Activated naive CD4-positive, alpha-beta T cell treated with anti-CD3 and anti-CD28 coated beads, Interleukin-2, amount 50 U/mL, for 72 hours (primary cell): ENCODE measurements at regions not wholly inside any gene's neighbourhood (a gene's known extent, or its start where the extent isn't known, plus 50 kb on each side); places are given as distances from the start of the nearest gene placed in this dataset.
A peak's percentile ranks its signal among the peaks of the same experiment; 100 is the strongest.

Source experiments
- ATAC-seq, 2 donors: fragments of 150-1000 bp; cut with Tn5 transposase; 2 replicates each; pipeline ENCODE4 v1.10.0; 2021; ENCODE audit warnings: mild to moderate bottlenecking in 2 of 2, moderate library complexity in 2 of 2
- DNase-seq, 2 donors: peaks; one replicate each; pipeline ENCODE4 v3.0.0; 2021 to 2022; ENCODE audit warnings: low spot score in 2 of 2
- H3K27ac Mint-ChIP-seq, 2 donors: one replicate each; pipeline ENCODE4 v1.8.0; 2022; ENCODE audit warnings: mild to moderate bottlenecking in 2 of 2, mixed read lengths in 2 of 2
- H3K36me3 Mint-ChIP-seq, 2 donors: one replicate each; pipeline ENCODE4 v1.8.0; 2022; ENCODE audit warnings: mixed read lengths in 2 of 2
- H3K9me3 Mint-ChIP-seq, 2 donors: one replicate each; pipeline ENCODE4 v1.8.0; 2022; ENCODE audit warnings: mixed read lengths in 2 of 2

DNA sequence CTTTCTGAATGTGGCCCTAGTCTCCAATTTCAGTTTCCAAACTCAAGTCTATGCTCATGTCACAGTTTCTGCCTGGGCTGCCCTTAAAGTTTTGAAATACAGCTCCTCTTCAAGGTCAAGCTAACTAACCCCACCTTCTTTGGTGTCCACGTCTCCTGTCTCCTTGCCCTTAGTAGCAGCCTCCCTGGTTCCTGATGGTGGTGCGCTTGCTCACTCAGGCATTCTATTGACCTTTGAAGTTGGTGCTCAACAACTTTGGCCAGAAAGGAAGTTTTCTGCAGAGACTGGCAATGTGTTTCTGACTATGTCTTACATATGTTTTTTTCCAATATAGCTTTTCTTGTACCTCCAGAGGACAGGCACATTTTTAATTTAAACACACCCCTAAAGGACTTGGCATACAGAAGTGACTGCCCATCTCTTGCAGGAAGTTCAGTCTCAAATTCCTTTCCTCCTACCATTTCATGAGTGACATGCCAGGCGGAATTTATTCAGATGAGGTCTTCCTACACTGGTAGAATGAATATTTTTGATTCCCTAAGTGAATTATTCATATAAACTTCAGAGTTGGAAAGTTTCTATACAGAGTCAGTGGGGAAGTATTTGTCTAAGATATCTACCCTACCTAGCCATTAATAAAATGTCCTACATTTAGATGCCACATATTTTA is 364.3 kb upstream of the USP24 start:
- no peak for ATAC-seq
- Mint-ChIP-seq H3K27ac (no peak overlapping the region), H3K36me3 (no peaks in the 10 kb centered on the region), H3K9me3 (no peaks in the 10 kb centered on the region)
- no peak for DNase-seq

DNA sequence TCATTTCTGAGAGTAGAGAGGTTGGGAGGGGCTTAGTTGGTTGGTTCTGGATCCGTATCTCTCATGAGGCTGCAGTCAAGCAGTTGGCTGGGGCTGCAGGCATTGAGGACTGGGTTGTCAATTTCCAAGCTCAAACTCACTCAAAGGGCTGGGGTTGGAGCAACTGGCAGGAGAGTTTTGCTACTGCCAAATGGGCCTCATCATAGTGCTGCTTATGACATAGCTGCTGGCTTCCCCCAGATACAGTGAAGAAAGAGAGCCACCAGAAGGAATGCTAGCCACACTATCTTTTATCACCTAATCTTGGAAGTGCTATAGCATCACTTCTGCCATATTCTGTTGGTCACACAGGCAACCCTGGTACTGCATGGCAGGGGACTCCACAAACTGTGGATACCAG is 363.5 kb upstream of the USP24 start:
- Mint-ChIP-seq H3K9me3 (no peaks in the 10 kb centered on the region), H3K36me3 (no peaks in the 10 kb centered on the region), H3K27ac (no peak overlapping the region)
- ATAC-seq = no peak
- no peak for DNase-seq

DNA sequence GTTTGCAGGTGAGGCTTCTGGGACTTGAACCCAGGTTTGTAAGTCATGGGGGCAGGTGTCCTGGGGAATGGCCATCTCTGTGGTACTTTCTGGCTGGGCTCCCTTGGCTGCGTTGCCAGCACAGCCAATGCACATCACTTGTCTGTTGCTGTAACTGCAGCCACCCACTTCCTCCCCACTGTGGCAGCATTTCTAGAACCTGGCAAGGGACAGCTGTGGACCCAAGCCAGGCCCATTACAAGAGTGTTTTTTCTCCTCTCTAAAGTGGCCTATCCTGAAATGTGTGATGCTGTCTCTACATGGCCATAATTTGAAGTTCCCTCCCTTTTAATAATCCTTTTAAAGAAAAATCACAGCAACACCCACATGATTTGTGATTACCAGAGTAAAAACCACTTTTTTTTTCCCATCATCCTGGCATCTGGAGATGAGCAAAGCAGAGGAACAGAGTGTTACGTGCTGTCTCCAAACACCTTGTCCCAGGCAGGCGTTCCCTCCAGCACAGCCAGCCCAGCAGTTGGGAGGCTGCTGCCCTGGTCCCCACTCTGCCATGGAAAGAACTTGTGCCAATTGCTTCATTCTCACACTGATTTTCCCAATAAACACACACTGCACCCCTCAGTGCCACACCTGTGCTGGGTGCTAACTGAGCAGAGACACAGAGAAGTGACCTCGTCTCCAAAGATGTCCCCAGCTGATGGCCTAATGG is 360.6 kb upstream of the USP24 start:
- Mint-ChIP-seq H3K9me3 (no peaks in the 10 kb centered on the region), H3K27ac (no peak overlapping the region), H3K36me3 (no peaks in the 10 kb centered on the region)
- no peak for DNase-seq
- ATAC-seq = no peak

DNA sequence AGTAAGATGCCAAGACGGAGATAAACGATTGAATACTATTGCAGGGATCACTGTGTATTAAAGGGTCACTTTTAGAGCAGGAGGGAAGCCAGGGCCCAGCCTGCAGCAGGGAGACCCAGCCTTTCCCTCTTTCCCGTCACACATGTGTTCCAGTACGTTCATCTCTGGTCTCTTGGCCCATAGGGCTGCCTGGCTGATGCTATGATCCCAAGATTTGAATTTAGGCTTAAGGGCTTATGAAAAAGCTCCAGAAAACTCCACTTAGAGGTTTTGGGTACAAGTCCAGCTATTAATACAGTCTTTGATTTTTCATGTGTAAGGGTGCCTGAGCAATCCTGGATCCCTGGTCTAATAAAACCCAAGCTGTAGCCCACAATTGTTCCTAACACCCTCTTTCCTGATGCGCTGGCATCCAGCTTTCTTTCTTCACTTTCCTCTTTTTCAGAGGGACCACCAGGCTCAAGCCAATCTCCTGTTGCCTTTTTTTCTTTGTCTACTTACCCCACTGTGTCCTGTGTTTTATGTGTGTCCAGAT is 359.6 kb upstream of the USP24 start:
- Mint-ChIP-seq H3K27ac (no peak overlapping the region), H3K9me3 (no peaks in the 10 kb centered on the region), H3K36me3 (no peaks in the 10 kb centered on the region)
- no peak for DNase-seq
- no peak for ATAC-seq

DNA sequence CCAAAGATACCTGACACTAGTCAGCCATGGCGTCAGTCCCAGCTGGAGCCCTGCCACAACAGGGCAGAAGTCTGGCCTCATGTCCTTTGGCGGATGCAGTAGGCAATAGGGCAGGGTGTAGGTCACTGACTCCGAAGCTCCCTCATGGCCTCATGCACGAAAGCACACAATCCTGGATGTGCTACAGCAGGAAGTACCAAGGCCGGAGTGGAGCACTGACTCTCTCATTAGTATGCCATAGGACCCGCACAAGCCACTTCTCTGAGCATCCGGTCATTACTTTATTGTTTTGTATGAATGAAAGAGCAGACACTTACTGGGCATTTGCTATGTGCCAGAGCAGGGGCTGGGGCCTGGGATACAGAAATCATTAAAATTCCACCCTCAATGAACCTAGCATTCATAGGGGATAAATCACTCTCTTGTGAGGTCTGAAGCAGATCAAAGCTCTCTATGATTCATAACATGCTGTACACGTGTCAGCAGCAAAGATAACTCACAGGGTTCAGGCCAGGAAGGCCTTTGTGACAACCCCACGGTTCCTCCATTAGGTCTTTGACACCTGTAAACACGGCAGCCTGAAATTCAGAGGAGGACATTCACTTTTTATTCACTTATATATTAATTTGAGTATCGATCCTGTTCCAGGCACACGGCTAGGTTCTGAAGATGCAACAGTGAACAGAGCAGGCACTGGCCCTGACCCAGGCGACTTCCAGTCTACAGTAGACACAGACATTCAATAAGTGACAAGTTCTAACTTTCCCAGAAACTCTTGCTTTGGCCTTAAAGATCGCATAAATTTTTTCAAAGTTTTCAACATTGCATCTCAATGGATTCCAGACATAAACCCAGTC is 357.9 kb upstream of the USP24 start:
- DNase-seq (no peak), ATAC-seq (peak in 1 of 2 donors; percentile 56)
- Mint-ChIP-seq H3K27ac (no peak overlapping the region), H3K9me3 (no peaks in the 10 kb centered on the region), H3K36me3 (no peaks in the 10 kb centered on the region)

- no peak overlapping the region for H3K27ac Mint-ChIP-seq
- H3K9me3 Mint-ChIP-seq = no peaks in the 10 kb centered on the region
- H3K36me3 Mint-ChIP-seq = no peaks in the 10 kb centered on the region
- ATAC-seq (no peak), DNase-seq (no peak)
Measured at GRCh38 chr1:55571767-55572166, 356.6 kb upstream of the USP24 start.

DNA sequence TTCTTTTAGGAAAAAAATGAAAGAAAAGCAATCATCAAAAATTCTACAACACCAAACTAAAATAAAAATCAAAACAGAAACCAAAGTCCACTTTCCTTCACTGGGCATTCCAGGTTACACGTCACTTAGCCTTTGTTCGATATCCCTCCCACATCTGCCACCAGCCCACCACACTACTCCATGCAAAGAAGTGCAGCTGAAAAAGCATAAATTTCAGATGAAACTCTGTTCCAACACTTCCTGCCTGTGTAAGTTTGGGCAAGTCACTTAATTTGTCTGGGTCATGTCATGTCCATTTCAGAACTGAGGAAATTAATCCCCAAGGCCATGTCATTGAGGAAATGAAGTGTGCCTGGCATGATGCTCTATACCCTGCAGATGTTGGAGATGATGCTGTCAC is 354.3 kb upstream of the USP24 start:
- H3K27ac Mint-ChIP-seq = no peak overlapping the region
- ATAC-seq = no peak
- no peaks in the 10 kb centered on the region for H3K9me3 Mint-ChIP-seq
- no peak for DNase-seq
- no peaks in the 10 kb centered on the region for H3K36me3 Mint-ChIP-seq

GRCh38 chr1:55568732-55569131 is 353.6 kb upstream of the USP24 start:
- H3K9me3 Mint-ChIP-seq = no peaks in the 10 kb centered on the region
- no peak overlapping the region for H3K27ac Mint-ChIP-seq
- no peak for ATAC-seq
- no peaks in the 10 kb centered on the region for H3K36me3 Mint-ChIP-seq
- no peak for DNase-seq

DNA sequence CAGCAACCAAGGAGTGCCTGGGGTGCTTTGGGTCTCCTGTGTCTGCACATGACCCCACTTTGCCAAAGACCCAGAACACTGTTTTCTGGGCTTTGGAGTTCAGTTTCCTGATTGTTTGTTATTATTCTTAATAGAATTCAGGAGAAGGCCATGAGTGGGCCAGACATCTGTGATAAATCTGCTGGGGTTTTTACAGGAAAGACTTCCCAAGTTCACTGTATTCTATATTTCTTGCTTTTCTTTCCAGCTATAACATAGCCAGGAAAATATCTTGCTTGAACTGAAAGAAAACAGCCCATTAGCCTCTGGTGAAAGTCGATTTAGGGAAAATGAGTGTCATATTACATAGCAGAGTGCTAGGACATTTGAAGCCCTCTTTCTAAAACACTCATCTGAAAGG is 345.1 kb upstream of the USP24 start:
- Mint-ChIP-seq H3K27ac (no peak overlapping the region), H3K36me3 (no peaks in the 10 kb centered on the region), H3K9me3 (peaks cover 3 to 5% of the 10 kb centered on the region in 2 donors)
- DNase-seq (no peak), ATAC-seq (no peak)

DNA sequence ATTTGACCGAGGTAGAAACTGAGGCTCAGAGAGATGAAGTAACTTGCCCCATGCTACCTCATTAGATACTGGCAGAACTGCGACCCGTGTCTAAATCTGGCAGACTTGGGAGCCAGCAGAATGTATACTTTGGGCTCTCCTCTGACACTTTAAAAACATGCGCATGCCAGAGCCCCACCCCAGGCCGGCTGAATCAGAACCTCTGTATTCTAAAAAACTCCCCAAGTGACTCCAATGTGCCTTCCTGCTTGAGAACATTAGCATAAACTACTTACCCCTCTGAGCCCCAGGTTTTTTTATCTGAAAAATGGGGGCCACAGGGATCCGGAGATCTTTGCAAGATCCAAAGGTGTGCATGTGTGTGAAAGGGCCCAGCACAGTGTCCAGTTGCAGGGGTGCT is 344.7 kb upstream of the USP24 start:
- no peak overlapping the region for H3K27ac Mint-ChIP-seq
- DNase-seq = no peak
- peaks cover 3 to 5% of the 10 kb centered on the region in 2 donors for H3K9me3 Mint-ChIP-seq
- no peaks in the 10 kb centered on the region for H3K36me3 Mint-ChIP-seq
- no peak for ATAC-seq

DNA sequence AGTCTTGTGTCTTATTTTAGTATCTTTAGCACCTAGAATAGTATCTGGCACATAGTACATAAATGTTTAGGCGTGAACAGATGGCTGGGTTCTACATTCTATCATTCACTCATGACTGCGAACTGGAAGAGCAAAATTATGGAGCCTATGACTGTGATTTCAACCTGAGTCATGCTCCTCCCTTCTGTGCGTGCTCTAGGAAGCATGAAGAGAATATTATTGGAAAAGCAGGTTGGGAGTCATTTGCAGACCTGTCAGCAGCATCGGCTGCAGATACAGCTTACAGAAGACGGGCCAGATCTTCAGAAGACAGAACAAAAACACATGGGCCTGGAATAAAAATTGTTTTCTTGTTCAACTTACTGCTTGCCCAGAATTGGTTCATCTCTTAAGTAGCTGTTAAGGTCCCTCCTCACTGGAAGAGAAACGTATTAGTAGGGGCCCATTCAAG is 344.0 kb upstream of the USP24 start:
- DNase-seq (no peak), ATAC-seq (no peak)
- H3K27ac Mint-ChIP-seq = peak overlapping the region in 1 of 2 donors; percentile 69
- H3K9me3 Mint-ChIP-seq = peaks cover 3 to 5% of the 10 kb centered on the region in 2 donors
- no peaks in the 10 kb centered on the region for H3K36me3 Mint-ChIP-seq

- no peak overlapping the region for H3K27ac Mint-ChIP-seq
- DNase-seq (no peak), ATAC-seq (no peak)
- peaks cover 3 to 5% of the 10 kb centered on the region in 2 donors for H3K9me3 Mint-ChIP-seq
- H3K36me3 Mint-ChIP-seq = no peaks in the 10 kb centered on the region
Measured at GRCh38 chr1:55558515-55558914, 343.4 kb upstream of the USP24 start.

- Mint-ChIP-seq H3K9me3 (no peaks in the 10 kb centered on the region), H3K27ac (no peak overlapping the region), H3K36me3 (no peaks in the 10 kb centered on the region)
- DNase-seq (no peak), ATAC-seq (no peak)
Measured at GRCh38 chr1:55555956-55556725, 341.0 kb upstream of the USP24 start.

DNA sequence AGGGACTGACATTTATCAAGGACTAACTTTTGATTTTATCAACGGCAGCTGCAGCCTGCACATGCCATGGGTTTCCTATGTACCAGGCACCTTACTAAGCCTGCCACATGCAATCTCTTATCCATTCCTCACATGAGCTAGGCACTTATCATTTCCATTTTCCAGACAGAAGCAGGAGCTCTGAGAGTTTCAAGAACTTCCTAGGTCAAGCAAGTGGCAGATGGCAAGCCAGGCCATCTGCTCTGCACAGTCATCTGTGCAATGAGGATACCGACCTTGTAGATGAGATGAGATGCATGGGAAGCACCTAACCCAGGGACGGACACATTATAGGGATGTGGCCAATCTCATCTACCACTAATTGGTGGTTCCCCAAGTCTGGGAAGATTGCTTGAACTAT is 339.4 kb upstream of the USP24 start:
- no peaks in the 10 kb centered on the region for H3K9me3 Mint-ChIP-seq
- no peak overlapping the region for H3K27ac Mint-ChIP-seq
- no peaks in the 10 kb centered on the region for H3K36me3 Mint-ChIP-seq
- ATAC-seq (no peak), DNase-seq (no peak)

- no peaks in the 10 kb centered on the region for H3K9me3 Mint-ChIP-seq
- no peak overlapping the region for H3K27ac Mint-ChIP-seq
- no peaks in the 10 kb centered on the region for H3K36me3 Mint-ChIP-seq
- no peak for DNase-seq
- ATAC-seq = no peak
Measured at GRCh38 chr1:55552636-55553035, 337.5 kb upstream of the USP24 start.

DNA sequence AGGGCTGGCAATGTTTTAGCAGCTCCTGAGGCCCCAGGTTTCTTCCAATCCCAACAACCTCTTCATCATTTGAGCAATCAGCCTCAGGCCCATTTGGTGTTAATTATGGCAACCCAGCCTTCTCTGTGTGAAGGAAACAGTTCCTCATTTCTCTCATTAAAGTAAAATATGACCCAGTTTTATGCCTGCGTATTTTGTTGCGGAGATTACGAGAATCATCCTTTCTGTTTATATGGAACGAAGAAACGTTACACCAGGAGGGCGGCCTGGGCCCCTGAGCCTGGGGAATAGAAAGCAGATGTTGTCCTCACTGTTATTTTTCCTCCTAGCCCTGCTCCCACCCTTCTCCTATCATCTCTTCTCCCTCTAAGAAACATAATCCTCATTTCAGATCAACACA is 332.2 kb upstream of the USP24 start:
- no peak for ATAC-seq
- H3K9me3 Mint-ChIP-seq = peaks cover 0 to 3% of the 10 kb centered on the region in 2 donors
- no peak for DNase-seq
- no peaks in the 10 kb centered on the region for H3K36me3 Mint-ChIP-seq
- no peak overlapping the region for H3K27ac Mint-ChIP-seq
